ENCODE measurements at regions not wholly inside any gene's neighbourhood (a gene's known extent, or its start where the extent isn't known, plus 50 kb on each side); places are given as distances from the start of the nearest gene placed in this dataset. TPM values are rescaled to one million over a fixed set of nuclear protein-coding genes. Genes with fewer than 3 reads are reported as not detected.
"Not testable (repeated sequence)": the region's sequence is repeated elsewhere in the genome, so short reads cannot be mapped to it uniquely, and the experiment has no call there.

- not testable (repeated sequence) for H3K9ac ChIP-seq (ENCODE audit: low read depth in 1 of 3, low read length in 3 of 3); H3K4me3 ChIP-seq (ENCODE audit: low read length in 3 of 3); H3K27me3 ChIP-seq (ENCODE audit: control insufficient read depth in 3 of 3, insufficient read depth in 3 of 3, low read length in 3 of 3); H3K4me1 ChIP-seq (ENCODE audit: control insufficient read depth in 3 of 3, insufficient read depth in 3 of 3, low read length in 3 of 3); H3K9me3 ChIP-seq (ENCODE audit: control insufficient read depth in 3 of 3, low read length in 3 of 3); H3K27ac ChIP-seq (ENCODE audit: low read depth, low read length); H3K36me3 ChIP-seq (ENCODE audit: control insufficient read depth in 3 of 3, insufficient read depth in 3 of 3, low read length in 3 of 3)
Measured at GRCh38 chr12:8389296-8389695, 66.5 kb upstream of the CLEC6A start.

- H3K27me3 ChIP-seq (ENCODE audit: control insufficient read depth in 3 of 3, insufficient read depth in 3 of 3, low read length in 3 of 3); H3K36me3 ChIP-seq (ENCODE audit: control insufficient read depth in 3 of 3, insufficient read depth in 3 of 3, low read length in 3 of 3); H3K27ac ChIP-seq (ENCODE audit: low read depth, low read length); H3K9ac ChIP-seq (ENCODE audit: low read depth in 1 of 3, low read length in 3 of 3); H3K4me1 ChIP-seq (ENCODE audit: control insufficient read depth in 3 of 3, insufficient read depth in 3 of 3, low read length in 3 of 3); H3K9me3 ChIP-seq (ENCODE audit: control insufficient read depth in 3 of 3, low read length in 3 of 3): not testable (repeated sequence)
- peak overlapping the region in 1 of 3 donors; percentile 36 for H3K4me3 ChIP-seq (ENCODE audit: low read length in 3 of 3)
Measured at GRCh38 chr12:8390001-8390777, 65.6 kb upstream of the CLEC6A start.

GRCh38 chr12:8396225-8397071 lies 59.3 kb upstream of the CLEC6A start:
- H3K27me3 ChIP-seq (ENCODE audit: control insufficient read depth in 3 of 3, insufficient read depth in 3 of 3, low read length in 3 of 3); H3K9ac ChIP-seq (ENCODE audit: low read depth in 1 of 3, low read length in 3 of 3); H3K4me1 ChIP-seq (ENCODE audit: control insufficient read depth in 3 of 3, insufficient read depth in 3 of 3, low read length in 3 of 3); H3K9me3 ChIP-seq (ENCODE audit: control insufficient read depth in 3 of 3, low read length in 3 of 3); H3K27ac ChIP-seq (ENCODE audit: low read depth, low read length); H3K4me3 ChIP-seq (ENCODE audit: low read length in 3 of 3); H3K36me3 ChIP-seq (ENCODE audit: control insufficient read depth in 3 of 3, insufficient read depth in 3 of 3, low read length in 3 of 3): not testable (repeated sequence)

GRCh38 chr12:8397378-8397777 lies 58.4 kb upstream of the CLEC6A start:
- not testable (repeated sequence) for H3K36me3 ChIP-seq (ENCODE audit: control insufficient read depth in 3 of 3, insufficient read depth in 3 of 3, low read length in 3 of 3); H3K9ac ChIP-seq (ENCODE audit: low read depth in 1 of 3, low read length in 3 of 3); H3K9me3 ChIP-seq (ENCODE audit: control insufficient read depth in 3 of 3, low read length in 3 of 3); H3K27ac ChIP-seq (ENCODE audit: low read depth, low read length); H3K4me1 ChIP-seq (ENCODE audit: control insufficient read depth in 3 of 3, insufficient read depth in 3 of 3, low read length in 3 of 3); H3K27me3 ChIP-seq (ENCODE audit: control insufficient read depth in 3 of 3, insufficient read depth in 3 of 3, low read length in 3 of 3); H3K4me3 ChIP-seq (ENCODE audit: low read length in 3 of 3)

GRCh38 chr12:8399496-8400034 lies 56.2 kb upstream of the CLEC6A start:
- not testable (repeated sequence) for H3K27me3 ChIP-seq (ENCODE audit: control insufficient read depth in 3 of 3, insufficient read depth in 3 of 3, low read length in 3 of 3); H3K4me3 ChIP-seq (ENCODE audit: low read length in 3 of 3); H3K27ac ChIP-seq (ENCODE audit: low read depth, low read length); H3K9ac ChIP-seq (ENCODE audit: low read depth in 1 of 3, low read length in 3 of 3); H3K36me3 ChIP-seq (ENCODE audit: control insufficient read depth in 3 of 3, insufficient read depth in 3 of 3, low read length in 3 of 3); H3K4me1 ChIP-seq (ENCODE audit: control insufficient read depth in 3 of 3, insufficient read depth in 3 of 3, low read length in 3 of 3); H3K9me3 ChIP-seq (ENCODE audit: control insufficient read depth in 3 of 3, low read length in 3 of 3)

- not testable (repeated sequence) for H3K27me3 ChIP-seq (ENCODE audit: control insufficient read depth in 3 of 3, insufficient read depth in 3 of 3, low read length in 3 of 3); H3K4me3 ChIP-seq (ENCODE audit: low read length in 3 of 3); H3K27ac ChIP-seq (ENCODE audit: low read depth, low read length); H3K9ac ChIP-seq (ENCODE audit: low read depth in 1 of 3, low read length in 3 of 3); H3K4me1 ChIP-seq (ENCODE audit: control insufficient read depth in 3 of 3, insufficient read depth in 3 of 3, low read length in 3 of 3); H3K9me3 ChIP-seq (ENCODE audit: control insufficient read depth in 3 of 3, low read length in 3 of 3); H3K36me3 ChIP-seq (ENCODE audit: control insufficient read depth in 3 of 3, insufficient read depth in 3 of 3, low read length in 3 of 3)
Measured at GRCh38 chr12:8403834-8404233, 51.9 kb upstream of the CLEC6A start.

- H3K27ac ChIP-seq (ENCODE audit: low read depth, low read length); H3K4me1 ChIP-seq (ENCODE audit: control insufficient read depth in 3 of 3, insufficient read depth in 3 of 3, low read length in 3 of 3); H3K27me3 ChIP-seq (ENCODE audit: control insufficient read depth in 3 of 3, insufficient read depth in 3 of 3, low read length in 3 of 3); H3K9ac ChIP-seq (ENCODE audit: low read depth in 1 of 3, low read length in 3 of 3); H3K9me3 ChIP-seq (ENCODE audit: control insufficient read depth in 3 of 3, low read length in 3 of 3); H3K4me3 ChIP-seq (ENCODE audit: low read length in 3 of 3); H3K36me3 ChIP-seq (ENCODE audit: control insufficient read depth in 3 of 3, insufficient read depth in 3 of 3, low read length in 3 of 3): not testable (repeated sequence)
Measured at GRCh38 chr12:8404341-8404740, 51.4 kb upstream of the CLEC6A start.

Small RNAs in the stretch of these regions (small RNA-seq; reads per million reads assigned to genes)
- not detected for gene AC092745.3

Data from skeletal muscle tissue (tissue), 4 donors.